ENCODE measurements at regions not wholly inside any gene's neighbourhood (a gene's known extent, or its start where the extent isn't known, plus 50 kb on each side); places are given as distances from the start of the nearest gene placed in this dataset.
"Not testable (repeated sequence)": the region's sequence is repeated elsewhere in the genome, so short reads cannot be mapped to it uniquely, and the experiment has no call there.

GRCh38 chr11:23220086-23220485, 359.8 kb upstream of the CCDC179 start:
- not testable (repeated sequence) for H3K4ac ChIP-seq (ENCODE audit: low read depth in 1 of 2, low read length in 2 of 2); H3K18ac ChIP-seq (ENCODE audit: low read depth in 1 of 2, low read length in 2 of 2); H3K9ac ChIP-seq (ENCODE audit: low read length); H4K8ac ChIP-seq (ENCODE audit: low read length); H3K27me3 ChIP-seq (ENCODE audit: control insufficient read depth in 1 of 2, insufficient read depth in 1 of 2, low read length in 2 of 2); H3K4me1 ChIP-seq (ENCODE audit: control insufficient read depth, insufficient read depth, low read depth, low read length); H2BK12ac ChIP-seq (ENCODE audit: low read length in 2 of 2); H2BK120ac ChIP-seq (ENCODE audit: low read depth, low read length); H2AFZ ChIP-seq (ENCODE audit: low read depth, low read length); H3K9me3 ChIP-seq (ENCODE audit: control insufficient read depth, low read length); H3K4me3 ChIP-seq (ENCODE audit: insufficient read depth in 1 of 2, low read depth in 1 of 2, low read length in 2 of 2); H2BK15ac ChIP-seq (ENCODE audit: low read depth, poor library complexity, severe bottlenecking); DNase-seq; H3K79me1 ChIP-seq (replicated peaks; ENCODE audit: low read length, poor library complexity, severe bottlenecking); H3K27ac ChIP-seq (ENCODE audit: low read length, poor library complexity, severe bottlenecking); H3K36me3 ChIP-seq (ENCODE audit: control insufficient read depth in 1 of 2, insufficient read depth in 2 of 2, low read depth in 1 of 2, low read length in 2 of 2); H2BK5ac ChIP-seq (ENCODE audit: low read depth, low read length, poor library complexity, severe bottlenecking); H3K23ac ChIP-seq (ENCODE audit: low read length in 2 of 2); H3K4me2 ChIP-seq (ENCODE audit: low read length, poor library complexity, severe bottlenecking); H3K14ac ChIP-seq (ENCODE audit: low read length in 2 of 2); H2AK5ac ChIP-seq (ENCODE audit: low read length, severe bottlenecking); H4K91ac ChIP-seq (ENCODE audit: low read length)
- WGBS = 67% methylated on average over 3 of the region's 3 CpGs

- no peak overlapping the region for H3K23ac ChIP-seq (ENCODE audit: low read length in 2 of 2)
- no peak overlapping the region for H4K91ac ChIP-seq (ENCODE audit: low read length)
- H2BK12ac ChIP-seq (ENCODE audit: low read length in 2 of 2) = no peak overlapping the region
- no peaks in the 10 kb centered on the region for H3K4me1 ChIP-seq (ENCODE audit: control insufficient read depth, insufficient read depth, low read depth, low read length)
- H3K9me3 ChIP-seq (ENCODE audit: control insufficient read depth, low read length) = peaks cover 3% of the 10 kb centered on the region
- H2BK120ac ChIP-seq (ENCODE audit: low read depth, low read length) = no peak overlapping the region
- no peak overlapping the region for H3K18ac ChIP-seq (ENCODE audit: low read depth in 1 of 2, low read length in 2 of 2)
- no peak overlapping the region for H3K27ac ChIP-seq (ENCODE audit: low read length, poor library complexity, severe bottlenecking)
- no peak overlapping the region for H2AK5ac ChIP-seq (ENCODE audit: low read length, severe bottlenecking)
- H3K4me3 ChIP-seq (ENCODE audit: insufficient read depth in 1 of 2, low read depth in 1 of 2, low read length in 2 of 2) = no peak overlapping the region
- no peak overlapping the region for H3K9ac ChIP-seq (ENCODE audit: low read length)
- no peak overlapping the region for H3K4ac ChIP-seq (ENCODE audit: low read depth in 1 of 2, low read length in 2 of 2)
- no peak overlapping the region for H3K4me2 ChIP-seq (ENCODE audit: low read length, poor library complexity, severe bottlenecking)
- H2AFZ ChIP-seq (ENCODE audit: low read depth, low read length) = no peak overlapping the region
- no peaks in the 10 kb centered on the region for H3K27me3 ChIP-seq (ENCODE audit: control insufficient read depth in 1 of 2, insufficient read depth in 1 of 2, low read length in 2 of 2)
- no peaks in the 10 kb centered on the region for H3K79me1 ChIP-seq (replicated peaks; ENCODE audit: low read length, poor library complexity, severe bottlenecking)
- H4K8ac ChIP-seq (ENCODE audit: low read length) = no peak overlapping the region
- no peak overlapping the region for H2BK5ac ChIP-seq (ENCODE audit: low read depth, low read length, poor library complexity, severe bottlenecking)
- DNase-seq = no peak
- H3K14ac ChIP-seq (ENCODE audit: low read length in 2 of 2) = no peak overlapping the region
- no peaks in the 10 kb centered on the region for H3K36me3 ChIP-seq (ENCODE audit: control insufficient read depth in 1 of 2, insufficient read depth in 2 of 2, low read depth in 1 of 2, low read length in 2 of 2)
- no peak overlapping the region for H2BK15ac ChIP-seq (ENCODE audit: low read depth, poor library complexity, severe bottlenecking)
Measured at GRCh38 chr11:23221366-23221765, 361.1 kb upstream of the CCDC179 start.

DNA sequence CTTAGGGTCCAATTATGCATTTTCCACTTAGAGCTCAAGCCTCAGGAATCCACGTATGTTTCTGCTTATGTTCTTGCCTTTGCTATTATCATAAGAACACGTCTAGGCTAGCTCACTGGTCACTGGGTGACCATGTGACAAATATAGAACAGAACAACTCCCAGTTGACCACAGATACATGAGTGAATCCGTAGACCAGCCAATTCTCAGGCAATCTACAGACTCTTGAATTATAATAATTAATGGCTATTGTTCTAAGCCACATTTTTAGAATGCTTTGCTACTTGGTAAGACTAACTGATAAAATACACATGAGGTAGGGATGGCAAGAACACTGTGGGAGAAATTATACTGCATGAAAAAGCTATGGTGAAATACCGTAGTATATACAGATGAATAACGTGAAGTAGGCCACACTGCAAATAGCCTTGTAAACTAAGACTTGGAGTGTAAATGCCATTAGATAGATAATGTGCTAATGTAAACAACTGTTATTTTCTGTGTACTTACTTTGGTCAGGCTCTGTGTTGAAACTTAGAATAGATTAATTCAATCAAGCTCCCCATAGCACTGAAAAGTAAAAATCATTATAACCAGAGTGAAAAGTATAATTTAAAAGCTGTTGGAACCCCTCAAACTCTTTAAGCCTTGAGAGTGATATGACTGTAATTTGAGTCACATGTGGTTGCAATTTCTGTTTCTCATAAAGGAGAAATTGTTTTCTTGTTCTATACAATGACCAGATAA, 366.2 kb upstream of the CCDC179 start:
- Histone ChIP-seq H2BK15ac (ENCODE audit: low read depth, poor library complexity, severe bottlenecking) (no peak overlapping the region), H3K36me3 (ENCODE audit: control insufficient read depth in 1 of 2, insufficient read depth in 2 of 2, low read depth in 1 of 2, low read length in 2 of 2) (no peaks in the 10 kb centered on the region), H4K91ac (ENCODE audit: low read length) (no peak overlapping the region), H2AFZ (ENCODE audit: low read depth, low read length) (no peak overlapping the region), H3K23ac (ENCODE audit: low read length in 2 of 2) (no peak overlapping the region), H3K18ac (ENCODE audit: low read depth in 1 of 2, low read length in 2 of 2) (no peak overlapping the region), H3K14ac (ENCODE audit: low read length in 2 of 2) (no peak overlapping the region), H3K4me3 (ENCODE audit: insufficient read depth in 1 of 2, low read depth in 1 of 2, low read length in 2 of 2) (no peak overlapping the region), H3K9ac (ENCODE audit: low read length) (no peak overlapping the region), H2AK5ac (ENCODE audit: low read length, severe bottlenecking) (no peak overlapping the region), H3K79me1 (replicated peaks; ENCODE audit: low read length, poor library complexity, severe bottlenecking) (no peaks in the 10 kb centered on the region), H3K9me3 (ENCODE audit: control insufficient read depth, low read length) (no peaks in the 10 kb centered on the region), H2BK120ac (ENCODE audit: low read depth, low read length) (no peak overlapping the region), H2BK5ac (ENCODE audit: low read depth, low read length, poor library complexity, severe bottlenecking) (no peak overlapping the region), H4K8ac (ENCODE audit: low read length) (no peak overlapping the region), H3K27me3 (ENCODE audit: control insufficient read depth in 1 of 2, insufficient read depth in 1 of 2, low read length in 2 of 2) (no peaks in the 10 kb centered on the region), H2BK12ac (ENCODE audit: low read length in 2 of 2) (no peak overlapping the region), H3K4me1 (ENCODE audit: control insufficient read depth, insufficient read depth, low read depth, low read length) (no peaks in the 10 kb centered on the region), H3K4me2 (ENCODE audit: low read length, poor library complexity, severe bottlenecking) (no peak overlapping the region), H3K27ac (ENCODE audit: low read length, poor library complexity, severe bottlenecking) (no peak overlapping the region), H3K4ac (ENCODE audit: low read depth in 1 of 2, low read length in 2 of 2) (no peak overlapping the region)
- peak; percentile 53 for DNase-seq
- WGBS = 70% methylated on average over 4 of the region's 5 CpGs

GRCh38 chr11:23227078-23227445, 366.8 kb upstream of the CCDC179 start:
- Histone ChIP-seq H3K4ac (ENCODE audit: low read depth in 1 of 2, low read length in 2 of 2) (no peak overlapping the region), H2BK15ac (ENCODE audit: low read depth, poor library complexity, severe bottlenecking) (no peak overlapping the region), H3K23ac (ENCODE audit: low read length in 2 of 2) (no peak overlapping the region), H2AK5ac (ENCODE audit: low read length, severe bottlenecking) (no peak overlapping the region), H3K18ac (ENCODE audit: low read depth in 1 of 2, low read length in 2 of 2) (no peak overlapping the region), H3K4me1 (ENCODE audit: control insufficient read depth, insufficient read depth, low read depth, low read length) (no peaks in the 10 kb centered on the region), H2BK120ac (ENCODE audit: low read depth, low read length) (no peak overlapping the region), H3K27ac (ENCODE audit: low read length, poor library complexity, severe bottlenecking) (no peak overlapping the region), H4K91ac (ENCODE audit: low read length) (no peak overlapping the region), H3K4me2 (ENCODE audit: low read length, poor library complexity, severe bottlenecking) (no peak overlapping the region), H2BK12ac (ENCODE audit: low read length in 2 of 2) (no peak overlapping the region), H3K79me1 (replicated peaks; ENCODE audit: low read length, poor library complexity, severe bottlenecking) (no peaks in the 10 kb centered on the region), H2AFZ (ENCODE audit: low read depth, low read length) (no peak overlapping the region), H3K27me3 (ENCODE audit: control insufficient read depth in 1 of 2, insufficient read depth in 1 of 2, low read length in 2 of 2) (no peaks in the 10 kb centered on the region), H4K8ac (ENCODE audit: low read length) (no peak overlapping the region), H3K9ac (ENCODE audit: low read length) (no peak overlapping the region), H3K36me3 (ENCODE audit: control insufficient read depth in 1 of 2, insufficient read depth in 2 of 2, low read depth in 1 of 2, low read length in 2 of 2) (no peaks in the 10 kb centered on the region), H2BK5ac (ENCODE audit: low read depth, low read length, poor library complexity, severe bottlenecking) (no peak overlapping the region), H3K4me3 (ENCODE audit: insufficient read depth in 1 of 2, low read depth in 1 of 2, low read length in 2 of 2) (no peak overlapping the region), H3K9me3 (ENCODE audit: control insufficient read depth, low read length) (no peaks in the 10 kb centered on the region), H3K14ac (ENCODE audit: low read length in 2 of 2) (no peak overlapping the region)
- WGBS = 0% methylated on average over 2 of the region's 3 CpGs
- no peak for DNase-seq
